ENCODE measurements at regions not wholly inside any gene's neighbourhood (a gene's known extent, or its start where the extent isn't known, plus 50 kb on each side); places are given as distances from the start of the nearest gene placed in this dataset.

- TF ChIP-seq CTCF (optimal IDR thresholded peaks at IDR 0.05 in 1 of 3, IDR thresholded peaks at IDR 0.05 in 1 of 3, conservative IDR thresholded peaks at IDR 0.05 in 1 of 3; ENCODE audit: extremely low read depth in 1 of 3, insufficient read depth in 2 of 3, low read length in 3 of 3) (no peak), EZH2 (IDR thresholded peaks at IDR 0.05; ENCODE audit: low read length) (no peak)
Observed at GRCh38 chr3:73707772-73708171, 83.0 kb upstream of the PDZRN3 start.
